ENCODE measurements at regions not wholly inside any gene's neighbourhood (a gene's known extent, or its start where the extent isn't known, plus 50 kb on each side); places are given as distances from the start of the nearest gene placed in this dataset.

GRCh38 chr3:164380156-164380555 is 698.1 kb downstream of the SI start:
- no peaks in the 10 kb centered on the region for H3K4me1 ChIP-seq (ENCODE audit: control insufficient read depth in 1 of 2, insufficient read depth in 2 of 2, low read length in 2 of 2)
- H3K27me3 ChIP-seq (ENCODE audit: control insufficient read depth in 2 of 2, insufficient read depth in 2 of 2, low read length in 2 of 2): no peaks in the 10 kb centered on the region
- H3K4me2 ChIP-seq (replicated peaks; ENCODE audit: extremely low read depth, low read length, poor library complexity, severe bottlenecking): no peak overlapping the region
- H3K27ac Mint-ChIP-seq: no peak overlapping the region
- no peak overlapping the region for H3K27ac ChIP-seq (ENCODE audit: low read depth in 1 of 2, low read length in 2 of 2)
- no peak overlapping the region for H2AFZ ChIP-seq (ENCODE audit: insufficient read depth, low read depth, low read length, poor library complexity, severe bottlenecking)
- DNase-seq: no peak
- H4K20me1 ChIP-seq (ENCODE audit: insufficient read depth, low read length): no peaks in the 10 kb centered on the region
- peaks cover 0 to 2% (median 0%) of the 10 kb centered on the region in 7 donors for H3K9me3 Mint-ChIP-seq
- intact Hi-C loops (cut with micrococcal nuclease): no loop called here
- TF ChIP-seq CTCF (IDR thresholded peaks at IDR 0.05): no peak
- H3K79me2 ChIP-seq (ENCODE audit: insufficient read depth, low read length): no peaks in the 10 kb centered on the region
- no peaks in the 10 kb centered on the region for H3K4me1 Mint-ChIP-seq
- H3K9ac ChIP-seq (ENCODE audit: insufficient read depth, low read length, poor library complexity, severe bottlenecking): no peak overlapping the region
- H3K36me3 ChIP-seq (replicated peaks in 1 of 2; ENCODE audit: control insufficient read depth in 1 of 2, insufficient read depth in 2 of 2, low read length in 2 of 2): no peaks in the 10 kb centered on the region
- H3K9me3 ChIP-seq (replicated peaks in 1 of 2; ENCODE audit: control insufficient read depth in 1 of 2, insufficient read depth in 1 of 2, low read length in 2 of 2): no peaks in the 10 kb centered on the region
- no peaks in the 10 kb centered on the region for H3K27me3 Mint-ChIP-seq (ENCODE audit: low read depth in 3 of 3)
- H3K4me3 ChIP-seq (replicated peaks in 1 of 3; ENCODE audit: low read depth in 2 of 3, low read length in 3 of 3): no peak overlapping the region
- H3K36me3 Mint-ChIP-seq: no peaks in the 10 kb centered on the region
- no peak overlapping the region for H3K4me3 Mint-ChIP-seq
- 96% methylated on average over 3 of the region's 3 CpGs for WGBS (ENCODE audit: insufficient coverage)

- H3K9me3 Mint-ChIP-seq: peaks cover 0 to 2% (median 0%) of the 10 kb centered on the region in 7 donors
- H3K4me2 ChIP-seq (replicated peaks; ENCODE audit: extremely low read depth, low read length, poor library complexity, severe bottlenecking): no peak overlapping the region
- H3K9ac ChIP-seq (ENCODE audit: insufficient read depth, low read length, poor library complexity, severe bottlenecking): no peak overlapping the region
- H3K27ac Mint-ChIP-seq: no peak overlapping the region
- no peaks in the 10 kb centered on the region for H3K36me3 Mint-ChIP-seq
- no peaks in the 10 kb centered on the region for H3K27me3 Mint-ChIP-seq (ENCODE audit: low read depth in 3 of 3)
- H3K9me3 ChIP-seq (replicated peaks in 1 of 2; ENCODE audit: control insufficient read depth in 1 of 2, insufficient read depth in 1 of 2, low read length in 2 of 2): no peaks in the 10 kb centered on the region
- H3K27ac ChIP-seq (ENCODE audit: low read depth in 1 of 2, low read length in 2 of 2): no peak overlapping the region
- H3K4me1 Mint-ChIP-seq: no peaks in the 10 kb centered on the region
- H2AFZ ChIP-seq (ENCODE audit: insufficient read depth, low read depth, low read length, poor library complexity, severe bottlenecking): no peak overlapping the region
- no peak for TF ChIP-seq CTCF (IDR thresholded peaks at IDR 0.05)
- H3K79me2 ChIP-seq (ENCODE audit: insufficient read depth, low read length): no peaks in the 10 kb centered on the region
- no peaks in the 10 kb centered on the region for H3K4me1 ChIP-seq (ENCODE audit: control insufficient read depth in 1 of 2, insufficient read depth in 2 of 2, low read length in 2 of 2)
- intact Hi-C loops (cut with micrococcal nuclease): no loop called here
- H3K27me3 ChIP-seq (ENCODE audit: control insufficient read depth in 2 of 2, insufficient read depth in 2 of 2, low read length in 2 of 2): no peaks in the 10 kb centered on the region
- no CpG with 5 or more reads among the region's 2 CpGs for WGBS (ENCODE audit: insufficient coverage)
- H4K20me1 ChIP-seq (ENCODE audit: insufficient read depth, low read length): no peaks in the 10 kb centered on the region
- no peak overlapping the region for H3K4me3 ChIP-seq (replicated peaks in 1 of 3; ENCODE audit: low read depth in 2 of 3, low read length in 3 of 3)
- no peaks in the 10 kb centered on the region for H3K36me3 ChIP-seq (replicated peaks in 1 of 2; ENCODE audit: control insufficient read depth in 1 of 2, insufficient read depth in 2 of 2, low read length in 2 of 2)
- no peak overlapping the region for H3K4me3 Mint-ChIP-seq
- no peak for DNase-seq
These were observed 700.8 kb downstream of the SI start for GRCh38 chr3:164377466-164377865.

Measured in CD14-positive monocyte (primary cell).